BLaER1 (cell line): ENCODE measurements at regions not wholly inside any gene's neighbourhood (a gene's known extent, or its start where the extent isn't known, plus 50 kb on each side); places are given as distances from the start of the nearest gene placed in this dataset.

Experiments
- H3K27ac ChIP-seq: shearing (Covaris generic); formaldehyde crosslinking; 2 replicates; pipeline ENCODE4 v1.8.1; 2022
- H3K27me3 ChIP-seq: shearing (Covaris generic); formaldehyde crosslinking; 2 replicates; pipeline ENCODE4 v1.8.1; 2022
- H3K36me3 ChIP-seq: shearing (Covaris generic); formaldehyde crosslinking; 2 replicates; pipeline ENCODE4 v1.8.1; 2022
- H3K4me1 ChIP-seq: shearing (Covaris generic); formaldehyde crosslinking; 2 replicates; pipeline ENCODE4 v1.8.1; 2022
- H3K4me2 ChIP-seq: shearing (Covaris generic); formaldehyde crosslinking; 2 replicates; pipeline ENCODE4 v1.8.1; 2022
- H3K4me3 ChIP-seq: shearing (Covaris generic); formaldehyde crosslinking; 2 replicates; pipeline ENCODE4 v1.8.1; 2022
- H3K9ac ChIP-seq: shearing (Covaris generic); formaldehyde crosslinking; 2 replicates; pipeline ENCODE4 v1.8.1; 2022
- H3K9me3 ChIP-seq: shearing (Covaris generic); formaldehyde crosslinking; 2 replicates; pipeline ENCODE4 v1.8.1; 2022
- H4K20me1 ChIP-seq: shearing (Covaris generic); formaldehyde crosslinking; 2 replicates; pipeline ENCODE4 v1.8.1; 2022
- Cebpa-rat ChIP-seq: shearing (Covaris generic); IDR thresholded peaks from 2 replicates; pipeline ENCODE4 v1.8.1; 2022

GRCh38 chr4:71287305-71287704 lies 51.5 kb upstream of the SLC4A4 start:
- Histone ChIP-seq H4K20me1 (no peaks in the 10 kb centered on the region), H3K27me3 (no peaks in the 10 kb centered on the region), H3K9me3 (no peaks in the 10 kb centered on the region), H3K4me2 (no peak overlapping the region), H3K4me1 (no peaks in the 10 kb centered on the region), H3K4me3 (no peak overlapping the region), H3K9ac (no peak overlapping the region), H3K27ac (no peak overlapping the region), H3K36me3 (no peaks in the 10 kb centered on the region)
- no peak for TF ChIP-seq Cebpa-rat

- H3K27me3 ChIP-seq = no peaks in the 10 kb centered on the region
- no peak overlapping the region for H3K27ac ChIP-seq
- H3K4me1 ChIP-seq = no peaks in the 10 kb centered on the region
- H3K4me3 ChIP-seq = no peak overlapping the region
- H3K4me2 ChIP-seq = no peak overlapping the region
- H3K9ac ChIP-seq = no peak overlapping the region
- H3K36me3 ChIP-seq = no peaks in the 10 kb centered on the region
- no peaks in the 10 kb centered on the region for H3K9me3 ChIP-seq
- no peak for TF ChIP-seq Cebpa-rat
- no peaks in the 10 kb centered on the region for H4K20me1 ChIP-seq
These were observed 49.9 kb upstream of the SLC4A4 start for GRCh38 chr4:71288875-71289274.
